Fibroblast of upper back skin (primary cell): ENCODE measurements at regions not wholly inside any gene's neighbourhood (a gene's known extent, or its start where the extent isn't known, plus 50 kb on each side); places are given as distances from the start of the nearest gene placed in this dataset.
A peak's percentile ranks its signal among the peaks of the same experiment; 100 is the strongest.

ENCODE experiments used
- DNase-seq: peaks from one replicate; pipeline ENCODE4 v3.0.0-alpha.2; 2013

DNA sequence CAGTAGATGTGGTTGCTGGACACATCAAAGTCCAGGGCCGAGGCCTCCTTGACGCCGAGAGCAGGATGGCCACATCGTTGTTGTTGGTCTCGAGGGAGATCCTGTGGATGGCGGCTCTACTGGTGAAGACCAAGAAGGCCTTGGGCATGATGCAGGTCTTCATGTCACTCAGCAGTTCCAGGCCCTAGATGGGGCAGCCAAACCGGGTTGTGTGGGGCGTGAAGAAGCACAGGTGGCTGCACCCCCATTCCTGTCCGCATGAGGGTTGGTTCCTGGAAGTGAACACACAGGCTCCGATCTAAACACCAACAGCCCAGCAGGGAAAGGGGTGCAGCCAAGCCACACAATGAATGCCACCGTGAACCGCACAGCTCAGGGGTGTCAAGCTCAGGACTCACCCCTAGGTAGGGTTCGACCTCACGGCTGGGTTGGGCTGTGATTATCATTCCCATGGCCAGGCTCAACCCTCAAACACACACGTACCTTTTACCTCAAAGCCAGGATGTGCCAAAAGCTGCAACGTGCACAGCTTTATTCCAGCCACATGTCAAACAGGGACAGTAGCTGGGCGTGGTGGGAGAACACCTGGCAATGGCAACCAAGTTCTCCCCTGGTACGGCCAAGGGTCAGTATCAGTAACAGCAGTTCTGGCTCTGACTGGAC, 132.3 kb downstream of the CRYBB2 start:
- no peak for DNase-seq

- no peak for DNase-seq
Observed at GRCh38 chr22:25352294-25352680, 132.8 kb downstream of the CRYBB2 start.

DNA sequence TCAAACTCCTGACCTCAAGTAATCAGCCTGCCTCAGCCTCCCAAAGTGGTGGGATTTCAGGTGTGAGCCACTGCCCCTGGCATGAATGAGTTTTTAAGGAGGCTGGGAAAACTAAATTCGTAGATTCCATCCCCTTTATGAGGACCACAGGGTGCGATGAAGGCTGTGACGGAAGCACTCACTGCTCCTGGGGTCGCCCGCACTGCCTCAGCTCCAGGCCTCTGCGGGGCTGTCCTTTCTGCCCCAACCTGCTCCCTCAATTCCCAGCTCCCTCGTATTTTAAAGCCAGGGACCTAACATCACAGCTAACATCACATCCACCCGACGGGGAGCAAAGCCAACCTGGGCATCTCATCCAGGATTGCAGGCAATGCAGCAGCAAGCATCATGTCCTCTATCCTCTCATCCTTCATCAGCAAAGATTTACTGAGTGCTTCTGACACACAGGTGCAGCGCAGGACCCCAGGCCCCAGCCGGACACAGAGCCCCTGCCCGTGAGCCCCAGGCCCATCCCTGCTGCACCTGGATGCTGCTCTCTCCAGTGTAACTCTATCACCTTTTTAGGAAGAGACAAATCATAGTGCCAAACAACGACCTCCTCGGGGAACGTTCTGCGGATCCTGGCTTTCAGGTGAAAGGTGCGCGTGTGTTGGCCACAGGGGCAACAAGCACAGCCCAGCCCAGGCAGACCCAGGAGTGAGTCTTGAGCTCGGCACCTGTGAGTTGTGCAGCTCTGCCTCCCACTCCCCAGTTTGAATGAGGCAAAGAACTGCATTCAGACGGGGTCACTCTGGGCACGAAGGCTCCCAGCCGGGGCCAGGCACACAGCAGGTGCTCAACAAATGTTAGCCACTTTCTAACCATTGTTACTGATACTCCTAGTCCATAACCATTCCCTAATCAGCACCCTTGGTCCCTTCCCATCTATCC, 134.3 kb downstream of the CRYBB2 start:
- no peak for DNase-seq

DNA sequence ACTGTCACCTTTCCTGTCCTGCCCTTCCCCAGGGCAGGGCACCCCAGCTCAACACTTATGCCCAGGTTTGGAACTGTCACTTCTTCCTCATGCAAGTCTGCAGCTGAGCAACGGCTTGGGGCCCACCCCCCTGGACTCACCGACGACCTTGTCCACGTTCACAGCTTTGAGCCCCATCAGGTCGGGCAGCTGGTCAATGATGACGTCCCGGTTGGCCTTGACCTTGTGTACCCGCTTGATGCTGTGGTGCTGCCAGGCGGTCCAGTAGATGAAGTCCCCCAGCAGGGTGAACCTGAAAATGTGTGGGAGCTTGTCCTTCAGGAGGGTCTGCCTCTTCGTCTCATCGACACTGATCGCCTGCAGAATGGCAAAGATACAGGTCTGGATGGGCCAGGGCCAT, 135.0 kb downstream of the CRYBB2 start:
- DNase-seq = no peak

DNA sequence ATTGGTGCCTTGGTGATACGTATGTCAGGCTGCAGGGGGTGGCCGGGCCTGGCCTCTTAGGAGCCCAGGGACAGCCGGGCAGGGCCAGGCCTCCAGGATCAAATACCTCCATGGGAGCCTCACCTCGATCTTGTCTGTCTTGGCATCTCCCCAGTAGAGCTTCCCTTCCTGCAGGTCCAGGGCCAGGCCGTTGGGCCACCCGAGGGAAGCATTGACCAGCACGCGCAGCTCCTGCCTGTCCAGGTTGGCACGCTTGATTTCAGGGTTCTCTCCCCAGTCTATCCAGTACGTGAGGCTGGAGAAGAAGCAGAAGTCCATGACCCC, 137.7 kb downstream of the CRYBB2 start:
- no peak for DNase-seq

DNA sequence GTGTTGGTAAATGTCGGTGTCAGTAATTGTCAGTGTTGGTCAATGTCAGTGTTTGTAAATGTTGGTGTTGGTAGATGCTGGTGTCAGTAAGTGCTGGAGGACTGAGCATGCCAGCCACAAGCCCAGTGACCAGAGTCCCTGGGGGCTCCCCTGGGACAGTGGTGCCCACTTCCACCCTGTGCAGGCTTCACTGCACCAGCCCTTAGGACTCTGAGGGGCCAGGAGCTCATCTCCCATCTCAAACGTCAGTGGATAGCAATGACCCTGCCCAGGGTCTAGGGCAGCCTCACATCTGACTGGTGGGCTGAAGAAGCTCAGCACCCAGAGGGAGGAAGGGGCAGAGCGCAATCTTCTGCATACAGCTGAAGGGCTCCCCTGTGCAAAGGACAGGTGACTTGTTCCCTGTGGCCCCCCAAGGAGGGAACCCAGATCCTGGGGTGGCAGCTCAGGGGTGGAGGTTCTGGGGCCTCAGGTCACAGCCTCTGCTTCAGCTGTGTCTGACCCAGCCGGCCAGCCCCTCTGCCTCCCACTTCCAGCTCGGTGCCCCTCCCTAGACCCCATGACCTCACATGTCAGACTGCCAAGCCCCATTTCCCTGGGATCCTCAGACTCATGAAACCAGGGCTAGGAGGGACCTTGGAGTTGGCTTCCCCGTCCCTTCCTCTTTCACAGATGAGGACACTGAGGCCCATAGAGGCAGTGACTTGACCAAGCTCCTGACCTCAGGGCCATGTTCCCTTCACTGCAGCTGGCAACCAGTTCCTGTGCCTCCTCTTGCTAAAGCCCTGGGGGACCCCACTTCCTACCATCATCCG, 138.4 kb downstream of the CRYBB2 start:
- no peak for DNase-seq

DNA sequence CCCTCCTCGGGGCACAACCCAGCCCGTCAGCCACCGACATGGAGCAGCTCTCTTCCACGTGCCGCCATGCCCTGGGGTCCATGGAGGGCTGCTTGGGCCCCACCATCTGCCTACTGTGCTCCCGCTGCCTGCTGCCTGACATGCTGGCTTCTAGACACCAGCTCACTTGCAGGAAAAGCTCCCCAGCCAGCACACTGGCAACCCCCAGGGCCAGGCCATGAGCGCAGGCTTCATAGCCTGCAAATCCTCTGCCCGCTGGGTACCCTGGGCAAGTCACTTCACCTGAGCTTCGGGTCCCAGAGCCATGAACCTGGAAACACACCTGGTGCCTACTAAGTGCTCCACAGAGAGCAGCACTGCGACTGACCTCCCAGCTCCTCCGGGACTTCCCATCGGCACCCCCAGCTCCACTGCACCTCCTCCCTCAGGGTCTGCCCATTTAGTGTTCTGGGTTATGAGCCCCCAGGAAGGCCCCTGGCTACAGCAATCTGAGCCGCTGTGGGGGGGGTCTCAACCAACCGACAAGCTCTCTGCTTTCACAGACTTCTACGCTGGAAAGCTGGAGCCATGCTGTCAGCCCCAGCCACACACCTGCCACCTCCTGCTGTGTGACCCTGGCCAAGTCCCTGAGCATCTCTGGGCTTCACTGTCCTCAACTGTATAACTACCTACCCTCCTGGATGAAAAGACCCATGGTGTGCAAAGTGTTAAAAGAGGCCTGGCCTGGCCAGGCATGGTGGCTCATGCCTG, 139.2 kb downstream of the CRYBB2 start:
- no peak for DNase-seq

- no peak for DNase-seq
Observed at GRCh38 chr22:25359601-25360261, 140.3 kb downstream of the CRYBB2 start.

GRCh38 chr22:25360411-25360810, 141.0 kb downstream of the CRYBB2 start:
- no peak for DNase-seq

DNA sequence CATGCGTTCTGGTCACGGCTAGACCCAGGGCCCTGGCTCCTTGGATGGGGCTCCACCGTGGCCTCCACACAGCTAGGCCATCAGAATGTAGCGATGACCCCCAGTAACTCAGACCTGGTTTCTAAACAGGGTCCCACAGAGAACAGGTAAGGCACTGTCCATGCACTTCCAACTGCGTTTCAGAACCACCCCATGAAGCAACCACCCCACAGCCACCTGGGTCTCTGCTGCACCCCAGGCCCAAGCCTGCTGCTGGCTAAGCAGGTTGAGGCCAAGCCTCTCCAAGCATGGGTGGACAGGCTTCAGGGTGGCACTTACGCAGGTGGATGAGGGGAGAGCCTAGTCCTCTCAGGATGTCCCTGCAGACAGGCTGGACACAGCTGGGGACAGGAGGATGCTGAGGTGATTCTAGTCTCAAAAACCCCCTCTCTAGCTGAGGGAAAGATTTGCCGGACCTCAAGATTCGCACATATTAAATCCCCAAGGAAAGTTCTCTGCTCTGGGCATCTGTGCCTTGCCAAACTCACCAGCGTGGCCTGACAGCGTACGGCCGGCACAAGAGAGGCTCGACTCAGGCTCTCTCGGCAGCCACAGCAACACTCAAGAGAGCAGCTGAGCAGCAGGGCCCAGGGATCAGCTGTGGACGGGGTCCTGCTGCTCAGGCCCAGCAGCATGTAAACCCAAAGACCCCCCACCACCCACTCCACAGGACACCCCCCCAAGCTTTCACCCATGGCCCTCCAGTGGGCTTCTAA, 141.6 kb downstream of the CRYBB2 start:
- DNase-seq = no peak

GRCh38 chr22:25361899-25362214, 142.4 kb downstream of the CRYBB2 start:
- no peak for DNase-seq

DNA sequence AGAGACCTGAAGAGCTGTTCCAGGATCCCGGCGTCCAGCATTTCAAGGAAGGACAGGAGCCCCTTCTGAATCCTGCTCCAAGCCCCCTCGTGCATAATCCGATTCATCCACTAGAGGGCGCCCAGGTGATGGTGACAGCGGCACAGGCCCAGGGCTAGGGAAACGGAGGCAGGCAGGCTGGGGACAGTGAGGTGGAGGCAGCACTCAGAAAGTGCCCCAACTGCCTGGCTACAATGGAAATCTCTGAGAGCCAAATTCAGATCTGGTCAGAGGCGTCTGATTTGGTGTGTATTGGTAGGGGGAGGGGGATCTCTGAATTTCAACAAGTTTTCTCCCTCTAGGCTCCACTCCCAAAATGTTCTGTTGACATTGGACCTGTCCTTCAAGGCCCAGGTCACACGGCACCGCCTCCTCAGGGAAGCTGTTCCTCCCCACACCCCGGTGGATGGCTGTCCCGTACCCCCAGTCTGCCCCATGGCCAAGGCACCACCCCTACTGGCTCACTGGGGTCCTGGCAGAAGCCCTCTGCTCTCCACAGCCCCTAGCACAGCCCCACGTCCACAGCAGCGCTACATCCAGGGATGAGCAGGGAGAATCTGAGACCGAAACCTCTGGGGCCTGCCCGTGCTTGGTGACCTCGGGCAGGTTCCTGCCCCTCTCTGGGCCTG, 142.9 kb downstream of the CRYBB2 start:
- DNase-seq = peak; percentile 43

- no peak for DNase-seq
Observed at GRCh38 chr22:25362883-25363240, 143.4 kb downstream of the CRYBB2 start.

- no peak for DNase-seq
Observed at GRCh38 chr22:25363474-25363873, 144.0 kb downstream of the CRYBB2 start.

- no peak for DNase-seq
Observed at GRCh38 chr22:25364281-25364680, 144.8 kb downstream of the CRYBB2 start.

DNA sequence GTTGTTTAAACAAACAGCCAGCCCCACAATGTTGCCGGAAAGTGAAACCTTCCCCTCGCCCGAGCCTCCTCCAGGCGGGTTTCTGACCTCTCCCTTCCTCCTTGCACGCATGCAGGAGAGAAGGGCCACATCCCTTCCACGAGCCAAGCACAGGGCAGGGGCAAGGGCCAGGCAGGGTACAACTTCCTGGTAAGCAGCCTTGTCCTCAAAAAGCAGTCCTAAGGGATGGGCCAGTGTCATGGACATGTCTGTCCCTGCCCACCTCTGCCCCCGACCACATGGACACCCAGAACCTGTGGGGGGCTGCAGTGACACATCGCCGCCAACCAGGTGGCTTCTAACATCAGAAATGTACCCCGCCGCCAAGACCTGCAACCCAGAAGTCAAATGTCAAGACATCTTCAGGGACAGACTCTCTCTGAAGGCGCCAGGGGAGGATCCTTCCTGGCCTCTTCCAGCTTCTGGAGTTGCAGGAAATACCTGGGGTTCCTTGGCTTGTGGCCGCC, 145.3 kb downstream of the CRYBB2 start:
- DNase-seq = no peak

DNA sequence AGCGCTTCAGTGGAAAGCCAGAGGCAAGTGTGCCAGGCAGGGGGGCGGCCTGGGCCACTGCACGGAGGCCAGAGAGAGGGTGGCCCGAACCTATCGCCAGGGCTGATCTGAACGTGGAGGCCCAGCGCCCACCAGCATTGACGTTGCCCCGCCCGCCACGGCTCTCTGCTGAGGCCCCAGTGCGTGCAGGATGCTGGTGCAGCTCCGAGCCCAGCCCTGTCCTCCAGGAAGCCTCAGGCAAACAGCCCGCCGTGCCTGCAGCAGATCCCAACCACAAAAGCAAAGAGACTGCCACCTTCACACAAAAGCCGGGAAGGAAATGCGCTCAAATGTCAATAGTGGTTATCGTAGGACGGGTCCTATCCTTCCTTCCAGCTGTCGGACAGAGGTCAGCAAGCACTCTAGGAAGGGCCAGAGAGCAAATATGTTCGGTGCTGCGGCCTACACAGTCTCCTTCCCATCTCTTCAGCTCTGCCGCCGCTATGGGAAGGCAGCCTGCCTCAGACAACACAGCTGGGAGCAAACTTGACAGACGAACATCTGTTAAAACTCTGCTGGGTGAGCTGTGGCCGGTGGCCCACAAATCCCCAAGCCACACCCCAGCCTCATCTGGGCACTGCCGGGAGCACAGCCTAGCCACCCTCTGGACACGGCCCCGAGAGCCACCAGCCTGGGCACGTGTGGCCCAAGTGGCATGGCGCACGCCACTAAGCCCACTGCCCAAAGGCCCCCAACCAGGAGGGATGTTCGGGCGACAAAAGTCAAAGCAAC, 146.2 kb downstream of the CRYBB2 start:
- no peak for DNase-seq

DNA sequence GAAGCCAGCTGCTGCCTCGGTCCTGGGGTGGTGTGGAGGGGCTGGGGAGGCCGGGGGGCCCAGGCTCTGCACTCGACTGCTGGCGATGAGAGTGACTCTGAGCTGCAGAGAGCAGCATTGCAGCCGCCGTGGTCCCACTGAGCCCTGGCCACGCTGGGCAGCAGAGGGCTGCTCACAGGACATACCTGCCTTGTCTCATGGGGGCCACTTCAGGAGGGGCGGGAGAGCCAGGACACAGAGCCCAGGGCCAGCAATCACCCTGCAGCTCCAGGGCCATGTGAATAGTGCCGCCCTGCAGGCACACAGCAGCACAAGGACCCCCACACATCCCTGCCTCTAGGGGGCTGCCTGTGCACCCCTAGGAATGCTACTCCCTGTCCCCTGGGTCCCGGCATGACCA, 147.0 kb downstream of the CRYBB2 start:
- DNase-seq = no peak

DNA sequence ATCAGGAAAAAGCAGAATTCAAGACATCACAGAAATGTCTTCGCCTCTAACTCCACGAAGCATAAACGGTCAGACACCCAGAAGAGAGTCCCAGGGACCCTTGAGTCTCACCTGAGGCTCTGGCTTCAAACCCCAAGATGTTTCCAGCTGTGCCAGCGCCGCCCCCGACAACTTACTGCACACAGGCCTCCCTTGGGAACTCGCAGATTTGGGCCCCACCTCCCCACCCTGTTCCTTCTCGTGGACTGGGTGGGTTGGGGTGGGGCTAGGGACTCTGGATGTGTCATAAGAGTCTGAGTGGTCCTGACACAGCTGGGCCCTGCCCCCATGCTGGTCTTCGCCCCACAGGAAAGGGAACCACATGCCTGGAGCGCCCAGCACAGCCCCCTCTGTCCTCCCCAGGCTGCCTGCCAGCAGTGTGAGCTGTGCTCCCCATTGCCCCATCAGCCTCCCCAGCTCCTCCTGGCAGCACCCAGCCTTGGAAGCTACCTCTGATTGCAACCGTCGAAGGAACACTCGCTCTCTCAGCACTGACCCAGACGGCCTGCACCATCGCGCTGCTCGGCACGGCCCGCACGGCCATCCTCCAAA, 147.5 kb downstream of the CRYBB2 start:
- peak; percentile 8 for DNase-seq

DNA sequence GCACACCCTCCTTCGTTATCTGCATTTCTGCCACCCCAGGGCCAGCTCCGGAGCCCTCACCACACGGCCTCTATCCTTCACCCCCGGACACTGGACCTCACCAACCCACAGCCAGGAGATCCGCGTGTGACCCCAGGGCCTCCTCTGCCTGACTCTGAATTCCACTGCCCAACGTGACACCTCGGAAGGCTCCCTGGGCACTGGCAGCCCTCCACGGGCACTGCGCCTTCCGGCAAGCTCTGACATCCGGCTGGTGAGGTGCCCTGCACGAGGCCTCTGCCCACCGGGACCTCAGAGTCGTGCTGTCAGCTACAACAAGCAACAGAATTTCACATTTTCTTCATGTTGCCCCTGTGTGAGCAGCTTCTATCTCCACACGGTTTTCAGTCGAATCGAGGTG, 148.3 kb downstream of the CRYBB2 start:
- no peak for DNase-seq
